BLaER1 treated with 17β-estradiol and CSF1 and Interleukin-3, amounts not matched to agents 10 nM and 100 nM (cell line): ENCODE measurements at regions not wholly inside any gene's neighbourhood (a gene's known extent, or its start where the extent isn't known, plus 50 kb on each side); places are given as distances from the start of the nearest gene placed in this dataset.

Source experiments
- H3K27ac ChIP-seq, 11 experiments: shearing (Covaris generic); formaldehyde crosslinking; 2 replicates each; pipeline ENCODE4 v1.8.1; 2022
- H3K27me3 ChIP-seq, 11 experiments: shearing (Covaris generic); formaldehyde crosslinking; 2 replicates each; pipeline ENCODE4 v1.8.1; 2022
- H3K36me3 ChIP-seq, 11 experiments: shearing (Covaris generic); formaldehyde crosslinking; 2 replicates each; pipeline ENCODE4 v1.8.1; 2022
- H3K4me1 ChIP-seq, 10 experiments: shearing (Covaris generic); formaldehyde crosslinking; 2 replicates each; pipeline ENCODE4 v1.8.1; 2022
- H3K4me2 ChIP-seq, 11 experiments: shearing (Covaris generic); formaldehyde crosslinking; 2 replicates each; pipeline ENCODE4 v1.8.1; 2022
- H3K4me3 ChIP-seq, 10 experiments: shearing (Covaris generic); formaldehyde crosslinking; 2 replicates each; pipeline ENCODE4 v1.8.1; 2022
- H3K9ac ChIP-seq, 11 experiments: shearing (Covaris generic); formaldehyde crosslinking; 2 replicates each; pipeline ENCODE4 v1.8.1; 2022
- H3K9me3 ChIP-seq, 11 experiments: shearing (Covaris generic); formaldehyde crosslinking; replicated peaks in 1 of 11; 2 replicates each; pipeline ENCODE4 v1.8.1; 2022
- H4K20me1 ChIP-seq, 11 experiments: shearing (Covaris generic); formaldehyde crosslinking; 2 replicates each; pipeline ENCODE4 v1.8.1; 2022
- Cebpa-rat ChIP-seq, 11 experiments: shearing (Covaris generic); IDR thresholded peaks; 2 replicates each; pipeline ENCODE4 v1.8.1; 2022

DNA sequence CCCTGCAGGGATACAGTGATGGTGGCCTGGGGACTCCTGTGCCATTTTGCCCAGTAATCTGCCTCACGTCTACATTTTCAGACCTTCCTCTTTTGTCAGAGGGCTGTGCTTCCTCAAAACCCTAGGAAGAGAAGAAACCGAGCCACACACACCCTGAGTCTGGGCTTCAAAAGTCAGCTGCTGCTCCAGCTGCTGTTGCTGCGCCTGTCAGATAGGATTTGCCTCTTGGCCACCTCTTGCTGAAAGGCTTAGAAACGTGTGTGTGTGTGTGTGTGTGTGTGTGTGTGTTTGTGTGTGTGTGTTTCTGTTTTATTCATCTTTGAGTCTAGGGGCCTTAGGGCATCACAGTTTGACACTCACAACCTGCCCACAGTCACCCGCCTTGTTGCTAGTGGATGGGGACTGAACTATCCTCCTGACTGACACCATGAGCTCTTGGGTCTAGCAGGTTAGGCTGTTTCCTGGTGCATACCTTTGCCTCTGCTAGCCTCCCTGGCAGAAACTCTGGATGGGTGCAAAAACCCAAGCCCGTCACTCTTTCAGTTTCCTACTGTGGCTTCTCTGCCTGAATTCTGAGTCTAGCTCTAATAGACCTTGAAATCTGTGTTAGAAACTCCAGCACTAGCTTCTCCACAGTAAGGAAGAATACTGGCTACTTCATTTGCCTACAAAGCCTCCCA lies 94.9 kb upstream of the CEP85L start:
- no peak overlapping the region for H3K4me3 ChIP-seq
- H3K9me3 ChIP-seq = no peaks in the 10 kb centered on the region
- no peaks in the 10 kb centered on the region for H3K36me3 ChIP-seq
- peaks cover 10 to 63% (median 20%) of the 10 kb centered on the region in 10 experiments for H3K4me1 ChIP-seq
- H3K9ac ChIP-seq = peak overlapping the region in 2 of 11 experiments; percentile 58 to 69; a peak in 4 of 22 replicates
- TF ChIP-seq Cebpa-rat (IDR thresholded peaks at IDR 0.05) = no peak
- no peaks in the 10 kb centered on the region for H4K20me1 ChIP-seq
- H3K27ac ChIP-seq = peak overlapping the region in 4 of 11 experiments; percentile 41 to 78 (median 62); a peak in 8 of 22 replicates
- no peaks in the 10 kb centered on the region for H3K27me3 ChIP-seq
- peak overlapping the region in 5 of 11 experiments; percentile 6 to 91 (median 62); a peak in 9 of 22 replicates for H3K4me2 ChIP-seq

DNA sequence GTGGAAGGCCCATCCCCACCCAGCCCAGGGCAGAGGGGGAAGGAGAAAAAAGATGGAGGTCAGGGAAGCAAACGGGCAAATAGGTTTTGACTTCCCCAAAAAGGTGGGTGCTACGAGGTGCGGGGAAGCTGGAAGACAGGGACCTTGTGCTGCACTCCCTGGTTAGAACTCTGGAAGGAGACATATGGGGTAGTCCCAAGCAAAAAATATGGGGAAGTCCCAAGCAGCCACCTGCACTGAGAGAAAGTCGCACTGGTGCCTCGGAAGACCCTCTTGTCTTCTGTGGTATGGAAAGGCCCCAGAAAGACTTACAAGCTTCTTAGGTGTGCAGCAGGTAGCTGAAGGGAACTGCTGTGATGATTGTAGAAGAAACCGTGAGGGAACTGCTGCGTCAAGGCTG lies 93.8 kb upstream of the CEP85L start:
- no peak for TF ChIP-seq Cebpa-rat (IDR thresholded peaks at IDR 0.05)
- no peak overlapping the region for H3K9ac ChIP-seq
- peak overlapping the region in 2 of 11 experiments; percentile 28 to 78; a peak in 2 of 22 replicates for H3K27ac ChIP-seq
- peak overlapping the region in 2 of 11 experiments; percentile 79 to 91; a peak in 4 of 22 replicates for H3K4me2 ChIP-seq
- H3K4me3 ChIP-seq = no peak overlapping the region
- no peaks in the 10 kb centered on the region for H3K9me3 ChIP-seq
- no peaks in the 10 kb centered on the region for H3K27me3 ChIP-seq
- peaks cover 10 to 70% (median 20%) of the 10 kb centered on the region in 10 experiments for H3K4me1 ChIP-seq
- H4K20me1 ChIP-seq = no peaks in the 10 kb centered on the region
- H3K36me3 ChIP-seq = no peaks in the 10 kb centered on the region

DNA sequence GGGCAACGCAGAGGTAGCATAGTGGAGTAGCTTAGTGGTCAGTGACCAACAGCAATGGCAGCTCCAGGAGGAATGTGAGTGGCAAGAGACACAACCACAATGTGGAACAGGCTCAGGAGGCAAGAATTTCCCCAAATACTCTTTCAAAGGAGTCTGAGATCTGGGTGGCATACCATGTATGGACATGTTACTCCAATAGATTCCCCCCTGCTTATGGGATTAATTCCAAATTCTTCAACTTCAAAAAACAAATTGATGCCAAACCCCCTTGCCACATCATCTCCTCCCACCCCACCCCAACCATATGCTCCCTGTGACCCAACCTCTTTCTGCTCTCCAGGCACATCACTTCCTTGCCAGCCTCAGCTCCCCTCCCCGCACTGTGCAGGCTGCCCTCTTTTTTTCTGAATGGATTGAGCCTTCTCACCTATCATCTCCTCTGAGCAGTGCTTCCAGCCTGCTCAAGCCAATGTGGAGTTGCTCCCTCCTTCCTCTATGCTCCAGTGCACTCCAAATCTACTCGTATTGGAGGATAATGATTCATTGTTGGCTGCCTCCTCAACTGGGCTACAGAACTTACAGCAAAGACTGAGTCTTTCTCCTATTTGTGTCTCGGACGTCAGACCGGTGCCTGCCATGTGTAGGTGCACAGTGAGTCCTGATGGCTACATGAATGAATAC lies 93.0 kb upstream of the CEP85L start:
- Histone ChIP-seq H4K20me1 (no peaks in the 10 kb centered on the region), H3K27ac (no peak overlapping the region), H3K4me1 (peaks cover 10 to 64% (median 20%) of the 10 kb centered on the region in 10 experiments), H3K9me3 (no peaks in the 10 kb centered on the region), H3K4me3 (no peak overlapping the region), H3K36me3 (no peaks in the 10 kb centered on the region), H3K9ac (no peak overlapping the region), H3K4me2 (peak overlapping the region in 1 of 11 experiments; percentile 91; a peak in 1 of 22 replicates), H3K27me3 (no peaks in the 10 kb centered on the region)
- TF ChIP-seq Cebpa-rat (IDR thresholded peaks at IDR 0.05) = no peak

DNA sequence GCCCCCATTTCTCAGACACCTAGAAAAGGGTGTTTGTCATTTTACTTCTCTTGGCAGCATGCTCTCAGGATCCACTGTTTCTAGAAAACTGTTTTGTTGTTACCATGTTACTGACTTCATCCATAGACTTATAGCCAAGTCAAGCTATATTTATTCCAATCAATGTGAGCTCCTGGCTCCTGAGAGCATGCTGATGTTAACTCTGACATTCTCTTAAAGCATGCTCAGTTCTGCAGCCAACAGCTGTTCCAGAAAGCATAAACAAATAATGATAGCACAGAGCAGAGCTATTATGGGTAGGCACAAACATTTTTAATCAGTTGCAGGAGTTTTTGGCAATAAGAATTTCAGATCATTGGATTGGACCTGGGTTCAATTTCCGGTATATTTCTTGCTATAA lies 92.4 kb upstream of the CEP85L start:
- H3K4me2 ChIP-seq = no peak overlapping the region
- TF ChIP-seq Cebpa-rat (IDR thresholded peaks at IDR 0.05) = no peak
- no peak overlapping the region for H3K9ac ChIP-seq
- H3K9me3 ChIP-seq = no peaks in the 10 kb centered on the region
- peaks cover 10 to 58% (median 20%) of the 10 kb centered on the region in 10 experiments for H3K4me1 ChIP-seq
- no peak overlapping the region for H3K4me3 ChIP-seq
- H4K20me1 ChIP-seq = no peaks in the 10 kb centered on the region
- H3K36me3 ChIP-seq = no peaks in the 10 kb centered on the region
- no peaks in the 10 kb centered on the region for H3K27me3 ChIP-seq
- H3K27ac ChIP-seq = no peak overlapping the region

DNA sequence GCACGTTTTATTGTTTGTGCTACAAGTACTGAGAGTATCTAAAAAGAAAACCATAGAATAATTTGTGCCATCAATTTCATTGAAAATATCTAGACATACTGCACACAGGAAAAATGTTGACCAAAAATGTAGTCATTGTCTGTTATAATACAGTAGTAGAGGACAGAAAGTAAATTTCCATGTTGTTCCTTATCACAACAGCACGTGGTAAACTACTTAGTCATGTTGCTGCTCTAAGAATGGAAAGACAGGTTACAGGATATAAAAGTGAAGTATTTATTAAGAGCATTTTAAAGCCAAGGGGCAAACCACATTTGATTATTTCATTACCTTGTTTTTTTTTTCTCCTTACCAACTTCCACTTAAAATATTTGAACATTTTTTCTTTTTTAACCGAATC lies 89.0 kb upstream of the CEP85L start:
- Histone ChIP-seq H3K4me2 (no peak overlapping the region), H3K4me3 (no peak overlapping the region), H3K36me3 (no peaks in the 10 kb centered on the region), H3K4me1 (peaks cover 0 to 42% (median 0%) of the 10 kb centered on the region in 10 experiments; a peak in 5 of 20 replicates), H3K9ac (no peak overlapping the region), H3K27me3 (no peaks in the 10 kb centered on the region), H4K20me1 (no peaks in the 10 kb centered on the region), H3K9me3 (no peaks in the 10 kb centered on the region), H3K27ac (no peak overlapping the region)
- no peak for TF ChIP-seq Cebpa-rat (IDR thresholded peaks at IDR 0.05)

DNA sequence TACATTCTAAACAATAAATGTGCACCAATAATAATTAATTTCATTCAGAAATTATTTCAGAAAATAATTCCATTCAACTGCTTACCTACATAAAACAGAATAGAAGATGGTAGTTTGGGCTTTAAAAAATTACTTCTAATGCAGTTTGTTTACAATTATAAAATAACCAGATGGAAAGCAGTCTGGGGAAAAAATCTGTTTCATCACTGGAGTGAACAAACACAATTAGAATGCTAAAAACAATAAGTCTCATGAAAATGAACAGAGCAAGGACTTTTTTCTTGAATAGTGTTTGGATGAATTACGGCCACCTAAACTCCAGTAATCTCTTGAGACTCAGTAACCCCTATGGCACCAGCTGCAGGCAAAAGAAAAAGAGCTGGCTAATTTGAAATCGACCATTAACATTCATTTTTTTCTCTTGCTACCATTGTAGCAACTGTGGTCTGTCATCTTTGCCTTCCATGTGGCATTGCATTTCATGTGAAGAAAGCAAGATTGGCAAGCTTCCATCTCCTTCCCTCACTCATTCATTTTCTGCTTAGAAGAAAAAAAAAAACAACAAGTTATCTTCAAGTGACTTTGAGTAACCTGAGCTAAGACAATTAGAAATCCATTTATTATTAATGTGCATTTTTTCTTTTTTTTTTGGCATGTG lies 88.4 kb upstream of the CEP85L start:
- Histone ChIP-seq H3K27me3 (no peaks in the 10 kb centered on the region), H3K27ac (no peak overlapping the region), H3K4me3 (no peak overlapping the region), H3K36me3 (no peaks in the 10 kb centered on the region), H3K4me1 (peaks cover 0 to 37% (median 0%) of the 10 kb centered on the region in 10 experiments; a peak in 4 of 20 replicates), H4K20me1 (no peaks in the 10 kb centered on the region), H3K9me3 (no peaks in the 10 kb centered on the region), H3K4me2 (no peak overlapping the region), H3K9ac (no peak overlapping the region)
- no peak for TF ChIP-seq Cebpa-rat (IDR thresholded peaks at IDR 0.05)

DNA sequence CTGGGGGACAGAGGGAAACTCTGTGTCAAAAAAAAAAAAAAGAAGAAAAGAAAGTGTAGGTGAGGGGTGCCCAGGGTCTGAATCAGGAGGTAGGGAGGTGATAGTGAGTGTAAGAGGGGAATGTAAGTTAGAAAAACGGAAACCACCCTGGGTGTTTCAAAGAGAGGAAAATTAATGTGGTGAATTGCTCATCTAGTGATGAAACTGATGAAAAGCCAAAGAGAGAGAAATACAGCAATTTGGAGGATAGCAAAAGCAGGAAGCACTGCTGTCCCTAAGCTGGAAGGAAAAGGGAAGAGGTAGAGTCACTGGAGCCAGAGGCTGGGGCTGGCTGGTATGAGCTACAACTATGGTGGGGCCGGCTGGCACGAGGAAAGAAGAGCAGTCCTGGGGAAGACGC lies 85.0 kb upstream of the CEP85L start:
- no peak for TF ChIP-seq Cebpa-rat (IDR thresholded peaks at IDR 0.05)
- Histone ChIP-seq H3K4me2 (peak overlapping the region in 2 of 11 experiments; percentile 8 to 57; a peak in 2 of 22 replicates), H3K27me3 (no peaks in the 10 kb centered on the region), H3K4me3 (no peak overlapping the region), H4K20me1 (no peaks in the 10 kb centered on the region), H3K9me3 (no peaks in the 10 kb centered on the region), H3K4me1 (peaks cover 0 to 28% (median 0%) of the 10 kb centered on the region in 10 experiments; a peak in 4 of 20 replicates), H3K36me3 (no peaks in the 10 kb centered on the region), H3K27ac (no peak overlapping the region), H3K9ac (no peak overlapping the region)

DNA sequence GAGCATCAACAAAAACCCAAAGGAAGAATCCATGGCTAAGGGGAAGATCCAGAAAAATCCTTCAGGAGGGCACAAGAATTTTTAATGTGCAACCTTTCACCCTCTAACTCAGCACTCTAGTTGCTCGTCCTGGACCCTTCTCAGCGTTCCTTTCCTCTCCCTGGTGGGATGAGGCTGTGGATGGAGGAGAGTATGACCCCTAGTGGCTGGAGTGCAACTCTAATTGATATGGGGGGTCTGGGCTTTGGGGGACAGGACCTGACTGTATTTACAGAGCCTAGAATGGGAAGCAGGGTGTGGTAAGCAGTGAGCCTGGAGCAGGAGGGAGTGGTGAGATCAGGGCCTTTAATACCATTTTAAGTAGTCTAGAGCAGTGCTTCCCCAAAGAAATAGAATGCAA lies 83.9 kb upstream of the CEP85L start:
- no peak overlapping the region for H3K27ac ChIP-seq
- H3K36me3 ChIP-seq = no peaks in the 10 kb centered on the region
- no peak for TF ChIP-seq Cebpa-rat (IDR thresholded peaks at IDR 0.05)
- no peak overlapping the region for H3K4me3 ChIP-seq
- no peak overlapping the region for H3K4me2 ChIP-seq
- H3K4me1 ChIP-seq = peaks cover 0 to 22% (median 0%) of the 10 kb centered on the region in 10 experiments; a peak in 4 of 20 replicates
- H3K27me3 ChIP-seq = no peaks in the 10 kb centered on the region
- no peaks in the 10 kb centered on the region for H3K9me3 ChIP-seq
- H4K20me1 ChIP-seq = no peaks in the 10 kb centered on the region
- no peak overlapping the region for H3K9ac ChIP-seq

DNA sequence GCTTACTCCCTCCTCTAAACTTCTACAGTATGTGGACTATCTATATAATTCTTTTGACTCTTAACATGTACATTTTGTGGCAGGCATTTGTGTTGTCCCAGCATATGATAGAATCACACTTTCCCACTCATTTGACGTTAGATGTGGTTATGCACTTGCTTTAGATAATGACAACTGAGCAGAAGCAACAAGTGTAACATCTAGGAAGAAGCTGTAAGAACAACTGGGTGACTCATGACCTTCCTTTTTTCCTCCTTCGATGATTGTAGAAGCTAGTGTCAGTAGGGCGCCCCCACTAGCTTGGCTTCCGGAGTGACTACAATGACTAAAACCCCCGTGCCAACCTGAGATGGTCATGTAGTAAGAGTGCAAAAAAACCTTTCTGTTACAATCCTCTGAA lies 74.6 kb upstream of the CEP85L start:
- Histone ChIP-seq H3K4me1 (no peaks in the 10 kb centered on the region), H3K27ac (no peak overlapping the region), H3K27me3 (no peaks in the 10 kb centered on the region), H3K36me3 (no peaks in the 10 kb centered on the region), H3K9ac (no peak overlapping the region), H4K20me1 (no peaks in the 10 kb centered on the region), H3K4me3 (no peak overlapping the region), H3K9me3 (no peaks in the 10 kb centered on the region), H3K4me2 (no peak overlapping the region)
- TF ChIP-seq Cebpa-rat (IDR thresholded peaks at IDR 0.05) = no peak
